Naive thymus-derived CD4-positive, alpha-beta T cell (primary cell): ENCODE measurements at regions not wholly inside any gene's neighbourhood (a gene's known extent, or its start where the extent isn't known, plus 50 kb on each side); places are given as distances from the start of the nearest gene placed in this dataset.
"Not testable (repeated sequence)": the region's sequence is repeated elsewhere in the genome, so short reads cannot be mapped to it uniquely, and the experiment has no call there.

ENCODE experiments used
- ATAC-seq: fragments of 150-1000 bp; cut with Tn5 transposase; 2 replicates; pipeline ENCODE4 v1.10.0; 2021; ENCODE audit warnings: mild to moderate bottlenecking, moderate library complexity
- CTCF ChIA-PET: fragments of 350-600 bp; sonication (Branson Sonifier 250); formaldehyde crosslinking; loops from one replicate; lab custom pipeline; 2021; ENCODE audit warnings: antibody characterized with exemption; lab: Charles Lee
- POLR2A ChIA-PET: fragments of 350-600 bp; sonication (Branson Sonifier 250); formaldehyde crosslinking; loops from one replicate; lab custom pipeline; 2021; ENCODE audit warnings: antibody characterized with exemption, inconsistent platforms; lab: Charles Lee
- DNase-seq, 9 donors: peaks; one replicate each; pipeline versions ENCODE4 v3.0.0 to v3.0.0-alpha.2; 2020 to 2022; ENCODE audit warnings: mixed read lengths in 1 of 9
- H3K27ac ChIP-seq: one replicate; pipeline ENCODE4 v1.7.0; 2013; ENCODE audit warnings: mild to moderate bottlenecking, low read depth, low read length, moderate library complexity
- H3K27me3 ChIP-seq, 2 donors: one replicate each; pipeline ENCODE4 v1.7.0; 2013; ENCODE audit warnings: low read length in 2 of 2, mild to moderate bottlenecking in 2 of 2, moderate library complexity in 2 of 2; ENCODE audit not compliant: control insufficient read depth in 2 of 2, insufficient read depth in 2 of 2
- H3K36me3 ChIP-seq, 3 experiments: 1 replicate in 2 of 3; 2 replicates in 1 of 3; pipeline ENCODE4 v1.7.0; 2013; ENCODE audit warnings: low read length in 3 of 3, mild to moderate bottlenecking in 3 of 3, moderate library complexity in 1 of 3; ENCODE audit not compliant: insufficient read depth in 3 of 3, control insufficient read depth in 2 of 3
- H3K4me1 ChIP-seq, 2 donors: one replicate each; pipeline ENCODE4 v1.7.0; 2013; ENCODE audit warnings: low read length in 2 of 2, mild to moderate bottlenecking in 2 of 2, moderate library complexity in 1 of 2; ENCODE audit not compliant: control insufficient read depth in 2 of 2, insufficient read depth in 2 of 2
- H3K4me3 ChIP-seq: 2 replicates; pipeline ENCODE4 v1.7.0; 2013; ENCODE audit warnings: mild to moderate bottlenecking, low read length
- H3K9me3 ChIP-seq, 3 experiments: 1 replicate in 2 of 3; 2 replicates in 1 of 3; pipeline ENCODE4 v1.7.0; 2013; ENCODE audit warnings: low read length in 3 of 3; ENCODE audit not compliant: control insufficient read depth in 2 of 3
- H3K27ac Mint-ChIP-seq, 9 donors: one replicate each; pipeline ENCODE4 v1.8.0; 2020 to 2022; ENCODE audit warnings: mixed read lengths in 9 of 9, mild to moderate bottlenecking in 8 of 9, moderate library complexity in 5 of 9, inconsistent platforms in 2 of 9
- H3K27me3 Mint-ChIP-seq, 5 donors: one replicate each; pipeline ENCODE4 v1.8.0; 2021 to 2022; ENCODE audit warnings: mixed read lengths in 5 of 5, mild to moderate bottlenecking in 1 of 5
- H3K36me3 Mint-ChIP-seq, 5 donors: one replicate each; pipeline ENCODE4 v1.8.0; 2020 to 2022; ENCODE audit warnings: mixed read lengths in 5 of 5, mild to moderate bottlenecking in 3 of 5, inconsistent platforms in 1 of 5
- H3K4me1 Mint-ChIP-seq, 7 donors: one replicate each; pipeline ENCODE4 v1.8.0; 2020 to 2022; ENCODE audit warnings: mixed read lengths in 7 of 7, mild to moderate bottlenecking in 3 of 7, inconsistent platforms in 1 of 7
- H3K4me3 Mint-ChIP-seq, 10 donors: one replicate each; pipeline ENCODE4 v1.8.0; 2020 to 2022; ENCODE audit warnings: mild to moderate bottlenecking in 10 of 10, mixed read lengths in 10 of 10, moderate library complexity in 6 of 10, inconsistent platforms in 2 of 10
- H3K9me3 Mint-ChIP-seq, 11 donors: one replicate each; pipeline ENCODE4 v1.8.0; 2020 to 2022; ENCODE audit warnings: mixed read lengths in 11 of 11, mild to moderate bottlenecking in 4 of 11, inconsistent platforms in 1 of 11, moderate library complexity in 1 of 11
- intact Hi-C, 2 donors: fragments of 100-400 bp; cut with micrococcal nuclease; formaldehyde crosslinking; loops; one replicate each; pipeline ENCODE4 v1.15.1; 2023

DNA sequence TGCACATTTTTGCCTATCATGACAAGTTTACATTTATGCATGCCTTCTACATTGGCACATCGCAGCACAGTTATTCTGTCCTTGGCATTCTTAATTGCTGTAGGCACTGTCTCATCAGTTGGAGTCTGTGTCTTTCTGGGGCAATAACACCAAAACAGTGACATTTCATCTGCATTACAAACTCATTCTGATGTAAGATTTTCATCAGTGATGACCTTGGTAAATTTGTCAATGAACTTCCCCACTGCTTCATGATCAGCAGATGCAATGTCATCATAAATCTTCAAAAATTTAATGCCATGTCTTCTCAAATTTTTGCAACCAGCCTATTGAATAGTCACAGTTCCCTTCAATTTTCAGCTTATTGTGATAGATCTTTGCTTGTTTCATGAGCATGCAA is 85.5 kb downstream of the CAPZA3 start:
- no peaks in the 10 kb centered on the region for H3K36me3 ChIP-seq
- no peaks in the 10 kb centered on the region for H3K9me3 ChIP-seq
- H3K27ac ChIP-seq = no peak overlapping the region
- no peak overlapping the region for H3K4me3 ChIP-seq
- H3K4me1 ChIP-seq = no peaks in the 10 kb centered on the region
- peak; percentile 48 for ATAC-seq
- H3K36me3 Mint-ChIP-seq = no peaks in the 10 kb centered on the region
- H3K27me3 Mint-ChIP-seq = peaks cover 0 to 3% (median 0%) of the 10 kb centered on the region in 5 donors
- no peak overlapping the region for H3K27ac Mint-ChIP-seq
- no peak for DNase-seq
- peaks cover 0 to 6% (median 2%) of the 10 kb centered on the region in 11 donors for H3K9me3 Mint-ChIP-seq
- H3K27me3 ChIP-seq = no peaks in the 10 kb centered on the region
- ChIA-PET POLR2A (no interaction called here), CTCF (interaction anchor here (0.6 kb wide), 1 partner anchor 9 kb away, joined by 4 read pairs; no protein-coding TSS in a partner anchor)
- no peak overlapping the region for H3K4me3 Mint-ChIP-seq
- H3K4me1 Mint-ChIP-seq = no peaks in the 10 kb centered on the region
- intact Hi-C loops = no loop called here

- H3K27ac ChIP-seq = no peak overlapping the region
- CTCF ChIA-PET = interaction anchor here (0.6 kb wide), 1 partner anchor 8 kb away, joined by 4 read pairs; no protein-coding TSS in a partner anchor
- Mint-ChIP-seq H3K4me1 (no peaks in the 10 kb centered on the region), H3K27ac (no peak overlapping the region), H3K36me3 (no peaks in the 10 kb centered on the region), H3K27me3 (peaks cover 0 to 3% (median 0%) of the 10 kb centered on the region in 5 donors), H3K4me3 (no peak overlapping the region), H3K9me3 (peaks cover 0 to 13% (median 7%) of the 10 kb centered on the region in 11 donors)
- no peak overlapping the region for H3K4me3 ChIP-seq
- no peaks in the 10 kb centered on the region for H3K27me3 ChIP-seq
- DNase-seq = no peak
- peak; percentile 18 for ATAC-seq
- intact Hi-C loops = no loop called here
- no peaks in the 10 kb centered on the region for H3K36me3 ChIP-seq
- no peaks in the 10 kb centered on the region for H3K4me1 ChIP-seq
- POLR2A ChIA-PET = no interaction called here
- H3K9me3 ChIP-seq = peaks cover 0 to 3% (median 0%) of the 10 kb centered on the region in 3 experiments
These were observed 86.4 kb downstream of the CAPZA3 start for GRCh38 chr12:18824287-18824686.

GRCh38 chr12:18825138-18825537 is 87.2 kb downstream of the CAPZA3 start:
- Mint-ChIP-seq H3K27me3 (peaks cover 0 to 3% (median 0%) of the 10 kb centered on the region in 5 donors), H3K4me3 (no peak overlapping the region)
- ATAC-seq = no peak

DNA sequence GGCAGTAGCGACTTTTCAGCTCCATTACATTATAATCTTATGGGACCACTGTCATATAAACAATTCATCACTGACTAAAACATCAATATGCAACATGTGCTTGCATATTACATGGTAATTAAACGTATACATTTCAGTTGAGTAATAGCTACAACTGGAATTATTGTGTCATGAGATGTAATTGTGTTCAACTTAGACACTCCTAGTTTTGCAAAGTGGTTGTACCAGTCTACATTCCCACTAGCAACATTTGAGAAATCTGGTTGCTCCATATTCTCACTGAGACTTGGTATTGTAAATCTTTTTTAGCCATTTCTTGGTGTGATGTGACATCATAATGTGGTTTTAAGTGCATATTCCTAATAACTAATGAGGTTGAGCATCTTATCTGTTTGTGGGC is 90.0 kb downstream of the CAPZA3 start:
- H3K36me3 Mint-ChIP-seq = no peaks in the 10 kb centered on the region
- H3K9me3 ChIP-seq = peaks cover 0 to 3% (median 0%) of the 10 kb centered on the region in 3 experiments
- no peaks in the 10 kb centered on the region for H3K36me3 ChIP-seq
- intact Hi-C loops = no loop called here
- no peak overlapping the region for H3K4me3 ChIP-seq
- no peaks in the 10 kb centered on the region for H3K4me1 Mint-ChIP-seq
- H3K4me1 ChIP-seq = no peaks in the 10 kb centered on the region
- no peak for DNase-seq
- no peaks in the 10 kb centered on the region for H3K27me3 Mint-ChIP-seq
- peaks cover 0 to 19% (median 9%) of the 10 kb centered on the region in 11 donors for H3K9me3 Mint-ChIP-seq
- no peak for ATAC-seq
- POLR2A ChIA-PET = no interaction called here
- no peak overlapping the region for H3K27ac Mint-ChIP-seq
- no peak overlapping the region for H3K27ac ChIP-seq
- H3K27me3 ChIP-seq = no peaks in the 10 kb centered on the region
- CTCF ChIA-PET = no interaction called here
- no peak overlapping the region for H3K4me3 Mint-ChIP-seq

More at GRCh38 chr12:18825138-18825537, 87.2 kb downstream of the CAPZA3 start:
- no peaks in the 10 kb centered on the region for H3K36me3 Mint-ChIP-seq
- ChIA-PET POLR2A (no interaction called here), CTCF (interaction anchor here (0.6 kb wide), 2 partner anchors 8 to 947 kb away, joined by 3 to 6 read pairs; no protein-coding TSS in a partner anchor)
- peaks cover 0 to 3% (median 0%) of the 10 kb centered on the region in 3 experiments for H3K9me3 ChIP-seq
- H3K9me3 Mint-ChIP-seq = peaks cover 0 to 13% (median 7%) of the 10 kb centered on the region in 11 donors
- DNase-seq = no peak
- no peaks in the 10 kb centered on the region for H3K27me3 ChIP-seq
- H3K27ac ChIP-seq = no peak overlapping the region
- H3K4me3 ChIP-seq = no peak overlapping the region
- H3K36me3 ChIP-seq = no peaks in the 10 kb centered on the region
- no peaks in the 10 kb centered on the region for H3K4me1 ChIP-seq
- no peaks in the 10 kb centered on the region for H3K4me1 Mint-ChIP-seq
- intact Hi-C loops = no loop called here
- no peak overlapping the region for H3K27ac Mint-ChIP-seq

- no peaks in the 10 kb centered on the region for H3K4me1 ChIP-seq
- Mint-ChIP-seq H3K4me3 (no peak overlapping the region), H3K27ac (no peak overlapping the region), H3K27me3 (no peaks in the 10 kb centered on the region), H3K4me1 (no peaks in the 10 kb centered on the region), H3K9me3 (peaks cover 0 to 19% (median 9%) of the 10 kb centered on the region in 11 donors), H3K36me3 (no peaks in the 10 kb centered on the region)
- ATAC-seq (no peak), DNase-seq (no peak)
- H3K27ac ChIP-seq = no peak overlapping the region
- ChIA-PET CTCF (no interaction called here), POLR2A (no interaction called here)
- no peak overlapping the region for H3K4me3 ChIP-seq
- H3K9me3 ChIP-seq = peaks cover 0 to 3% (median 0%) of the 10 kb centered on the region in 3 experiments
- no peaks in the 10 kb centered on the region for H3K27me3 ChIP-seq
- H3K36me3 ChIP-seq = no peaks in the 10 kb centered on the region
- intact Hi-C loops = no loop called here
These were observed 90.6 kb downstream of the CAPZA3 start for GRCh38 chr12:18828483-18828882.

DNA sequence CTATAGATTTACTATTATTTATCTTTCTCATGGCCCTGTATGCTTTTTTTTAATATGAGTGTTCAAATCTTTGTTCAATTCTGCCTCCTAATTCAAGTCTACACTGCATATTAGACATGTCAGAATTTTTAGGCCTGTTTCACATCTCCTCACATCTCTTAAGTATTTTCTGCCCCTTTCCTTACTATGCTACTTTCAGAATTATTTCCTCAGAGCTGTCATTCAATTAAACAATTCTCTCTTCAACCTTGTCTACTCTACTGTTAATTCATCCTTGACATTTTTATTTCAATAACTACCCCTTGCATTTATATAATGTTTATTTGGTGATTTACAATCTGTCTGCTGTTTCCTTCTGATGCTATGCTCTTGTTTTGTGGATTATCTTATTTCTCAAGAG is 91.1 kb downstream of the CAPZA3 start:
- Histone ChIP-seq H3K36me3 (no peaks in the 10 kb centered on the region), H3K27ac (no peak overlapping the region), H3K4me1 (no peaks in the 10 kb centered on the region), H3K27me3 (no peaks in the 10 kb centered on the region), H3K9me3 (peaks cover 0 to 3% (median 0%) of the 10 kb centered on the region in 3 experiments), H3K4me3 (no peak overlapping the region)
- Mint-ChIP-seq H3K9me3 (peaks cover 0 to 19% (median 9%) of the 10 kb centered on the region in 11 donors), H3K4me1 (no peaks in the 10 kb centered on the region), H3K27ac (no peak overlapping the region), H3K27me3 (no peaks in the 10 kb centered on the region), H3K36me3 (no peaks in the 10 kb centered on the region), H3K4me3 (no peak overlapping the region)
- ATAC-seq (no peak), DNase-seq (no peak)
- intact Hi-C loops = no loop called here
- ChIA-PET POLR2A (no interaction called here), CTCF (no interaction called here)

GRCh38 chr12:18832932-18833331 is 95.0 kb downstream of the CAPZA3 start:
- ATAC-seq, DNase-seq, H3K4me3 Mint-ChIP-seq, H3K27ac ChIP-seq, H3K27me3 ChIP-seq, H3K27ac Mint-ChIP-seq, POLR2A ChIA-PET, H3K36me3 Mint-ChIP-seq, H3K27me3 Mint-ChIP-seq, intact Hi-C loops, H3K9me3 ChIP-seq, H3K36me3 ChIP-seq, H3K4me1 Mint-ChIP-seq, H3K4me1 ChIP-seq, H3K4me3 ChIP-seq: not testable (repeated sequence)
- H3K9me3 Mint-ChIP-seq = peaks cover 0 to 19% (median 10%) of the 10 kb centered on the region in 11 donors
- CTCF ChIA-PET = interaction anchor here (0.7 kb wide), 1 partner anchor 9 kb away, joined by 4 read pairs; no protein-coding TSS in a partner anchor
